Transverse colon (tissue), 4 donors: ENCODE measurements at regions not wholly inside any gene's neighbourhood (a gene's known extent, or its start where the extent isn't known, plus 50 kb on each side); places are given as distances from the start of the nearest gene placed in this dataset.

Source experiments
- DNase-seq: peaks from one replicate; pipeline ENCODE4 v3.0.0-alpha.2; 2019
- H3K27ac ChIP-seq, 4 donors: fragments of 200-600 bp; sonication (generic); 2 replicates each; pipeline ENCODE4 v1.5.1; 2016 to 2018; ENCODE audit warnings: inconsistent platforms in 4 of 4
- H3K27me3 ChIP-seq: fragments of 200-600 bp; sonication (generic); 2 replicates; pipeline ENCODE4 v1.5.1; 2017; ENCODE audit warnings: inconsistent platforms
- H3K36me3 ChIP-seq, 4 donors: fragments of 200-600 bp; sonication (generic); 2 replicates each; pipeline ENCODE4 v1.5.1; 2017 to 2019; ENCODE audit warnings: inconsistent platforms in 4 of 4
- H3K4me1 ChIP-seq, 4 donors: fragments of 200-600 bp; sonication (generic); 2 replicates each; pipeline ENCODE4 v1.5.1; 2017 to 2020; ENCODE audit warnings: inconsistent platforms in 4 of 4
- H3K4me3 ChIP-seq, 4 donors: fragments of 200-600 bp; sonication (generic); 1 replicate in 1 of 4; 2 replicates in 3 of 4; pipeline versions ENCODE4 v1.5.1 to v1.6.1; 2017 to 2019; ENCODE audit warnings: inconsistent platforms in 4 of 4
- H3K9me3 ChIP-seq, 2 donors: fragments of 200-600 bp; sonication (generic); 2 replicates each; pipeline ENCODE4 v1.5.1; 2017 to 2019; ENCODE audit warnings: inconsistent platforms in 2 of 2
- CTCF ChIP-seq, 5 experiments: fragments of 200-600 bp in 3 of 5; fragments of 450-650 bp in 2 of 5; sonication (generic) in 3 of 5; IDR thresholded peaks; 1 replicate in 2 of 5; 2 replicates in 3 of 5; pipeline ENCODE4 v1.5.1; 2016 to 2017; ENCODE audit warnings: antibody characterized with exemption in 5 of 5, inconsistent platforms in 3 of 5, mild to moderate bottlenecking in 2 of 5, moderate library complexity in 1 of 5
- EP300 ChIP-seq: sonication (generic); formaldehyde crosslinking; IDR thresholded peaks from one replicate; pipeline ENCODE4 v1.6.1; 2017; ENCODE audit warnings: antibody characterized with exemption, low read depth
- POLR2A ChIP-seq: fragments of 450-650 bp; IDR thresholded peaks from one replicate; pipeline ENCODE4 v1.6.1; 2016; ENCODE audit warnings: antibody characterized with exemption, mild to moderate bottlenecking, moderate library complexity
- POLR2AphosphoS5 ChIP-seq, 3 donors: sonication (generic); formaldehyde crosslinking; IDR thresholded peaks; one replicate each; pipeline ENCODE4 v1.6.1; 2016; ENCODE audit warnings: antibody characterized with exemption in 3 of 3
- WGBS, 2 donors: methylation state at CpG; one replicate each; pipeline ENCODE4 v1.1.5; 2018; ENCODE audit warnings: low coverage in 1 of 2; 5-methylcytosine and 5-hydroxymethylcytosine counted together
- in situ Hi-C, 4 donors: fragments of 200-750 bp; cut with MboI; loops; one replicate each; pipeline versions ENCODE4 v1.15.0 to v1.15.1; 2017; ENCODE audit warnings: low sequenced_read_pairs in 3 of 4, low pct_ligation_motif_present in 1 of 4, low pct_unique_long_range_greater_than_20kb in 1 of 4
- intact Hi-C: fragments of 100-400 bp; cut with DNase I; formaldehyde crosslinking; loops from one replicate; pipeline ENCODE4 v1.15.1; 2023; ENCODE audit warnings: low total_unique reads

DNA sequence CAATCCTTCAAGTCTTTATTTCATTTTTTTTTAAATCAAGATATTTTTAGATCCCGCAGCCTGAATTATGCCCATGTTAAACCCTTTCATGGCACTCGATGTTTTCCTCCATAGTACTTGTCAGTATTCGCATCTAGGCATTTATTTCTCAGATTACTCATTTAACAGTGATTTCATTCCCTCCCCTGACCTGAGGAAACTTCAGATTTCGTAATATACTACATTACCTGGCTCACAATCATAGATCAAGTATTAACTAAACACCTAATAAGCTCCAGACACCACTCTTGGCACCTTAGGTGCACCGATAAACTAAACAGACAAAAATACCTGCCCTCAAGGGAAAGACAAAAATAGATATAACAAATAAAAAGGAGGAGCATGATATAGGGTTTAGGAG lies 413.2 kb upstream of the GJE1 start:
- 58 to 78% methylated on average over 3 to 5 of the region's 5 CpGs for WGBS, 2 donors
- intact Hi-C loops (no loop called here), in situ Hi-C loops (no loop called here)
- Histone ChIP-seq H3K4me3 (no peak overlapping the region), H3K27me3 (no peaks in the 10 kb centered on the region), H3K9me3 (peaks cover 0 to 4% of the 10 kb centered on the region in 2 donors), H3K4me1 (no peaks in the 10 kb centered on the region), H3K36me3 (no peaks in the 10 kb centered on the region), H3K27ac (no peak overlapping the region)
- DNase-seq: no peak
- TF ChIP-seq POLR2AphosphoS5 (IDR thresholded peaks at IDR 0.05) (no peak), CTCF (IDR thresholded peaks at IDR 0.05) (no peak), EP300 (no peak), POLR2A (no peak)

- WGBS, 2 donors: 66 to 81% methylated on average over 3 of the region's 3 CpGs
- Histone ChIP-seq H3K4me1 (no peaks in the 10 kb centered on the region), H3K27ac (no peak overlapping the region), H3K36me3 (no peaks in the 10 kb centered on the region), H3K9me3 (no peaks in the 10 kb centered on the region), H3K27me3 (no peaks in the 10 kb centered on the region), H3K4me3 (no peak overlapping the region)
- intact Hi-C loops (no loop called here), in situ Hi-C loops (no loop called here)
- DNase-seq: no peak
- TF ChIP-seq CTCF (IDR thresholded peaks at IDR 0.05): no peak
- no peak for TF ChIP-seq EP300
- no peak for TF ChIP-seq POLR2A
- TF ChIP-seq POLR2AphosphoS5 (IDR thresholded peaks at IDR 0.05): no peak
These were observed 427.3 kb upstream of the GJE1 start for GRCh38 chr6:141705431-141705830.

GRCh38 chr6:141704151-141704550 lies 428.6 kb upstream of the GJE1 start:
- in situ Hi-C loops (no loop called here), intact Hi-C loops (no loop called here)
- DNase-seq: no peak
- WGBS, 2 donors: 91 to 100% methylated on average over 1 of the region's 1 CpG
- Histone ChIP-seq H3K27ac (no peak overlapping the region), H3K4me1 (no peaks in the 10 kb centered on the region), H3K4me3 (no peak overlapping the region), H3K36me3 (no peaks in the 10 kb centered on the region), H3K9me3 (no peaks in the 10 kb centered on the region), H3K27me3 (no peaks in the 10 kb centered on the region)
- TF ChIP-seq POLR2AphosphoS5 (IDR thresholded peaks at IDR 0.05): no peak
- no peak for TF ChIP-seq CTCF (IDR thresholded peaks at IDR 0.05)
- TF ChIP-seq POLR2A: no peak

DNA sequence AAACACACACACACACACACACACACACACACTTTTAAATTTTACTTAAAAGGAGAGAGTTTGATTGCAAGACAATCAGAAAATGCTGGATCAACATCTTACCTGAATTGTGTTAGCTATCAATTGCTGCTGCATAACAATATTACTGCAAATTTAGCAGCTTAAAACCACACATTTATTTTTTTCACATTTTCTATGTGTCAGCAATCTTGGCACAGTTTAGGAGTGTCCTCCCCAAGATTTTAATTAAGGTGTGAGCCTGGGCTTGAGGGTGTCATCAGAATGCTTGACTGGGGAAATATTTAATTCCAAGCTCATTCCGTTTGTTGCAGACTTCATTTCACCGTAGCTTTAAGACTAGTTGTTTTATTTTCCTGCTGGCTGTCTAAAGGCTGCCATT lies 431.0 kb upstream of the GJE1 start:
- no peaks in the 10 kb centered on the region for H3K27me3 ChIP-seq
- DNase-seq: no peak
- TF ChIP-seq POLR2A (no peak), CTCF (IDR thresholded peaks at IDR 0.05) (no peak), EP300 (no peak), POLR2AphosphoS5 (IDR thresholded peaks at IDR 0.05) (no peak)
- no peaks in the 10 kb centered on the region for H3K36me3 ChIP-seq
- in situ Hi-C loops: no loop called here
- intact Hi-C loops: no loop called here
- no peaks in the 10 kb centered on the region for H3K4me1 ChIP-seq
- no peak overlapping the region for H3K4me3 ChIP-seq
- H3K27ac ChIP-seq: no peak overlapping the region
- 87 to 96% methylated on average over 2 of the region's 2 CpGs for WGBS, 2 donors
- no peaks in the 10 kb centered on the region for H3K9me3 ChIP-seq
